22Rv1 (cell line): ENCODE measurements at regions not wholly inside any gene's neighbourhood (a gene's known extent, or its start where the extent isn't known, plus 50 kb on each side); places are given as distances from the start of the nearest gene placed in this dataset.

Source experiments
- ZFX ChIP-seq: fragments of 450-650 bp; IDR thresholded peaks from 2 replicates; pipeline ENCODE4 v1.6.1; 2017; ENCODE audit warnings: antibody characterized with exemption, borderline replicate concordance
- TF ChIP-seq, protein P1 (sequence below): fragments of 450-650 bp; IDR thresholded peaks from 2 replicates; pipeline ENCODE4 v1.5.1; 2017; ENCODE audit warnings: mild to moderate bottlenecking

DNA sequence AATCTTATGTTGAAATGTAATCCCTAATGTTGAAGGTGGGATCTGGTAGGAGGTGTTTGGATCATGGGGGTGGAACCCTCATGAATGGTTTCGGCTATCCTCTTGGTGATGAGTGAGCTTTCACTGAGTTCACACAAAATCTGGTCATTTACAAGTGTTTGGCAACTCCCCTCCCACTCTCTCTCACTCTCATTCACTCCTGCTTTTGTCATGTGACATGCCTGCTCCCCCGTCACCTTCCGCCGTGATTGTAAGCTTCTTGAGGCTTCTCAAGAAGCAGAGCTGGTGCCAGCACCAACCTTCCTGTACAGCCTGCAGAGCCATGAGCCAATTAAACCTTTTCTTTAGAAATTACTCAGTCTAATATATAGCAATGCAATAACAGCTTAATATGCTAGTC lies 245.4 kb downstream of the BMP4 start:
- TF ChIP-seq, protein P1, sequence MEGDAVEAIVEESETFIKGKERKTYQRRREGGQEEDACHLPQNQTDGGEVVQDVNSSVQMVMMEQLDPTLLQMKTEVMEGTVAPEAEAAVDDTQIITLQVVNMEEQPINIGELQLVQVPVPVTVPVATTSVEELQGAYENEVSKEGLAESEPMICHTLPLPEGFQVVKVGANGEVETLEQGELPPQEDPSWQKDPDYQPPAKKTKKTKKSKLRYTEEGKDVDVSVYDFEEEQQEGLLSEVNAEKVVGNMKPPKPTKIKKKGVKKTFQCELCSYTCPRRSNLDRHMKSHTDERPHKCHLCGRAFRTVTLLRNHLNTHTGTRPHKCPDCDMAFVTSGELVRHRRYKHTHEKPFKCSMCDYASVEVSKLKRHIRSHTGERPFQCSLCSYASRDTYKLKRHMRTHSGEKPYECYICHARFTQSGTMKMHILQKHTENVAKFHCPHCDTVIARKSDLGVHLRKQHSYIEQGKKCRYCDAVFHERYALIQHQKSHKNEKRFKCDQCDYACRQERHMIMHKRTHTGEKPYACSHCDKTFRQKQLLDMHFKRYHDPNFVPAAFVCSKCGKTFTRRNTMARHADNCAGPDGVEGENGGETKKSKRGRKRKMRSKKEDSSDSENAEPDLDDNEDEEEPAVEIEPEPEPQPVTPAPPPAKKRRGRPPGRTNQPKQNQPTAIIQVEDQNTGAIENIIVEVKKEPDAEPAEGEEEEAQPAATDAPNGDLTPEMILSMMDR = no peak
- TF ChIP-seq ZFX = no peak
